ENCODE measurements at regions not wholly inside any gene's neighbourhood (a gene's known extent, or its start where the extent isn't known, plus 50 kb on each side); places are given as distances from the start of the nearest gene placed in this dataset.
"Not testable (repeated sequence)": the region's sequence is repeated elsewhere in the genome, so short reads cannot be mapped to it uniquely, and the experiment has no call there.

GRCh38 chr2:67619204-67619603 lies 222.1 kb downstream of the ETAA1 start:
- DNase-seq (ENCODE audit: low read depth), result peak; percentile 1

- not testable (repeated sequence) for DNase-seq (ENCODE audit: low read depth)
Observed at GRCh38 chr2:67623741-67624140, 226.6 kb downstream of the ETAA1 start.

GRCh38 chr2:67625178-67625577 lies 228.0 kb downstream of the ETAA1 start:
- DNase-seq (ENCODE audit: low read depth), result peak; percentile 15

- peak; percentile 89 for DNase-seq (ENCODE audit: low read depth)
Observed at GRCh38 chr2:67625690-67626475, 228.8 kb downstream of the ETAA1 start.

- DNase-seq (ENCODE audit: low read depth), result peak; percentile 77
Observed at GRCh38 chr2:67626656-67627055, 229.5 kb downstream of the ETAA1 start.

- DNase-seq (ENCODE audit: low read depth), result no peak
Observed at GRCh38 chr2:67627456-67628207, 230.5 kb downstream of the ETAA1 start.

- no peak for DNase-seq (ENCODE audit: low read depth)
Observed at GRCh38 chr2:67628892-67629291, 231.8 kb downstream of the ETAA1 start.

GRCh38 chr2:67631483-67631882 lies 234.3 kb downstream of the ETAA1 start:
- DNase-seq (ENCODE audit: low read depth), result no peak

GRCh38 chr2:67633212-67633856 lies 236.2 kb downstream of the ETAA1 start:
- no peak for DNase-seq (ENCODE audit: low read depth)

GRCh38 chr2:67638146-67638545 lies 241.0 kb downstream of the ETAA1 start:
- DNase-seq (ENCODE audit: low read depth), result no peak

- no peak for DNase-seq (ENCODE audit: low read depth)
Observed at GRCh38 chr2:67641312-67642045, 244.3 kb downstream of the ETAA1 start.

GRCh38 chr2:67642046-67642382 lies 244.9 kb downstream of the ETAA1 start:
- no peak for DNase-seq (ENCODE audit: low read depth)

GRCh38 chr2:67642961-67643360 lies 245.8 kb downstream of the ETAA1 start:
- no peak for DNase-seq (ENCODE audit: low read depth)

GRCh38 chr2:67645280-67646138 lies 248.4 kb downstream of the ETAA1 start:
- no peak for DNase-seq (ENCODE audit: low read depth)

GRCh38 chr2:67646714-67647333 lies 249.7 kb downstream of the ETAA1 start:
- no peak for DNase-seq (ENCODE audit: low read depth)

- peak; percentile 80 for DNase-seq (ENCODE audit: low read depth)
Observed at GRCh38 chr2:67649331-67650261, 252.5 kb downstream of the ETAA1 start.

- DNase-seq (ENCODE audit: low read depth), result peak; percentile 89
Observed at GRCh38 chr2:67650291-67651133, 253.4 kb downstream of the ETAA1 start.

- no peak for DNase-seq (ENCODE audit: low read depth)
Observed at GRCh38 chr2:67651565-67651964, 254.4 kb downstream of the ETAA1 start.

Data from LHCN-M2 (cell line).